ENCODE measurements at regions not wholly inside any gene's neighbourhood (a gene's known extent, or its start where the extent isn't known, plus 50 kb on each side); places are given as distances from the start of the nearest gene placed in this dataset.

GRCh38 chr10:130484468-130485180, 348.4 kb downstream of the GLRX3 start:
- no peaks in the 10 kb centered on the region for H3K4me1 ChIP-seq (ENCODE audit: control insufficient read depth, insufficient read depth, low read length)
- no TSS peak for BruUV-seq (replicated peaks)
- H3K27ac ChIP-seq (ENCODE audit: low read length) = no peak overlapping the region
- TF ChIP-seq, protein P1, sequence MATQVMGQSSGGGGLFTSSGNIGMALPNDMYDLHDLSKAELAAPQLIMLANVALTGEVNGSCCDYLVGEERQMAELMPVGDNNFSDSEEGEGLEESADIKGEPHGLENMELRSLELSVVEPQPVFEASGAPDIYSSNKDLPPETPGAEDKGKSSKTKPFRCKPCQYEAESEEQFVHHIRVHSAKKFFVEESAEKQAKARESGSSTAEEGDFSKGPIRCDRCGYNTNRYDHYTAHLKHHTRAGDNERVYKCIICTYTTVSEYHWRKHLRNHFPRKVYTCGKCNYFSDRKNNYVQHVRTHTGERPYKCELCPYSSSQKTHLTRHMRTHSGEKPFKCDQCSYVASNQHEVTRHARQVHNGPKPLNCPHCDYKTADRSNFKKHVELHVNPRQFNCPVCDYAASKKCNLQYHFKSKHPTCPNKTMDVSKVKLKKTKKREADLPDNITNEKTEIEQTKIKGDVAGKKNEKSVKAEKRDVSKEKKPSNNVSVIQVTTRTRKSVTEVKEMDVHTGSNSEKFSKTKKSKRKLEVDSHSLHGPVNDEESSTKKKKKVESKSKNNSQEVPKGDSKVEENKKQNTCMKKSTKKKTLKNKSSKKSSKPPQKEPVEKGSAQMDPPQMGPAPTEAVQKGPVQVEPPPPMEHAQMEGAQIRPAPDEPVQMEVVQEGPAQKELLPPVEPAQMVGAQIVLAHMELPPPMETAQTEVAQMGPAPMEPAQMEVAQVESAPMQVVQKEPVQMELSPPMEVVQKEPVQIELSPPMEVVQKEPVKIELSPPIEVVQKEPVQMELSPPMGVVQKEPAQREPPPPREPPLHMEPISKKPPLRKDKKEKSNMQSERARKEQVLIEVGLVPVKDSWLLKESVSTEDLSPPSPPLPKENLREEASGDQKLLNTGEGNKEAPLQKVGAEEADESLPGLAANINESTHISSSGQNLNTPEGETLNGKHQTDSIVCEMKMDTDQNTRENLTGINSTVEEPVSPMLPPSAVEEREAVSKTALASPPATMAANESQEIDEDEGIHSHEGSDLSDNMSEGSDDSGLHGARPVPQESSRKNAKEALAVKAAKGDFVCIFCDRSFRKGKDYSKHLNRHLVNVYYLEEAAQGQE (IDR thresholded peaks at IDR 0.05; ENCODE audit: insufficient read depth in 1 of 2, low read depth in 2 of 2, low read length in 1 of 2) = no peak
- TF ChIP-seq SIN3A (IDR thresholded peaks at IDR 0.05; ENCODE audit: borderline replicate concordance, insufficient read depth, low read depth, low read length) (no peak), POLR2AphosphoS5 (IDR thresholded peaks at IDR 0.05; ENCODE audit: low read depth, low read length) (no peak), CTCF (IDR thresholded peaks at IDR 0.05) (no peak), TCF7L2 (IDR thresholded peaks at IDR 0.05; ENCODE audit: low read depth, low read length) (no peak)
- POLR2A ChIA-PET = no interaction called here
- no peaks in the 10 kb centered on the region; the same call in 1 of the 2 replicates for H3K27me3 ChIP-seq (ENCODE audit: control insufficient read depth, insufficient read depth, low read length)
- ATAC-seq (no peak), DNase-seq (ENCODE audit: low read depth, low spot score) (no peak)
- no peaks in the 10 kb centered on the region for H3K9me3 ChIP-seq (ENCODE audit: control insufficient read depth, insufficient read depth, low read depth, low read length)
- H3K4me3 ChIP-seq (ENCODE audit: low read depth in 2 of 2, low read length in 2 of 2) = no peak overlapping the region
- H3K36me3 ChIP-seq (ENCODE audit: control insufficient read depth, insufficient read depth, low read length) = no peaks in the 10 kb centered on the region
- intact Hi-C loops (cut with micrococcal nuclease; ENCODE audit: unreplicated experiment) (no loop called here), in situ Hi-C loops (cut with HindIII; ENCODE audit: low pct_unique_long_range_greater_than_20kb, low sequenced_read_pairs) (no loop called here)
- CTCF ChIA-PET = no interaction called here

- Histone ChIP-seq H3K27ac (ENCODE audit: low read length) (no peak overlapping the region), H3K27me3 (ENCODE audit: control insufficient read depth, insufficient read depth, low read length) (no peaks in the 10 kb centered on the region; the same call in 1 of the 2 replicates), H3K9me3 (ENCODE audit: control insufficient read depth, insufficient read depth, low read depth, low read length) (no peaks in the 10 kb centered on the region), H3K4me3 (ENCODE audit: low read depth in 2 of 2, low read length in 2 of 2) (no peak overlapping the region), H3K4me1 (ENCODE audit: control insufficient read depth, insufficient read depth, low read length) (no peaks in the 10 kb centered on the region), H3K36me3 (ENCODE audit: control insufficient read depth, insufficient read depth, low read length) (no peaks in the 10 kb centered on the region)
- ChIA-PET CTCF (no interaction called here), POLR2A (no interaction called here)
- in situ Hi-C loops (cut with HindIII; ENCODE audit: low pct_unique_long_range_greater_than_20kb, low sequenced_read_pairs) = no loop called here
- BruUV-seq (replicated peaks) = no TSS peak
- ATAC-seq (no peak), DNase-seq (ENCODE audit: low read depth, low spot score) (no peak)
- TF ChIP-seq SIN3A (IDR thresholded peaks at IDR 0.05; ENCODE audit: borderline replicate concordance, insufficient read depth, low read depth, low read length) = no peak
- TF ChIP-seq, protein P1 (IDR thresholded peaks at IDR 0.05; ENCODE audit: insufficient read depth in 1 of 2, low read depth in 2 of 2, low read length in 1 of 2) = no peak
- TF ChIP-seq CTCF (IDR thresholded peaks at IDR 0.05) = no peak
- TF ChIP-seq POLR2AphosphoS5 (IDR thresholded peaks at IDR 0.05; ENCODE audit: low read depth, low read length) = no peak
- TF ChIP-seq TCF7L2 (IDR thresholded peaks at IDR 0.05; ENCODE audit: low read depth, low read length) = no peak
- intact Hi-C loops (cut with micrococcal nuclease; ENCODE audit: unreplicated experiment) = no loop called here
These were observed 349.2 kb downstream of the GLRX3 start for GRCh38 chr10:130485236-130485957.
